ENCODE measurements at regions not wholly inside any gene's neighbourhood (a gene's known extent, or its start where the extent isn't known, plus 50 kb on each side); places are given as distances from the start of the nearest gene placed in this dataset.

GRCh38 chr5:40073927-40074326 is 605.8 kb upstream of the PTGER4 start:
- DNase-seq (ENCODE audit: low read depth in 2 of 3, low spot score in 2 of 3) = no peak

- DNase-seq (ENCODE audit: low read depth in 2 of 3, low spot score in 2 of 3) = no peak
Measured at GRCh38 chr5:40071870-40072269, 607.8 kb upstream of the PTGER4 start.

- DNase-seq (ENCODE audit: low read depth in 2 of 3, low spot score in 2 of 3) = no peak
Measured at GRCh38 chr5:40066616-40067015, 613.1 kb upstream of the PTGER4 start.

- DNase-seq (ENCODE audit: low read depth in 2 of 3, low spot score in 2 of 3) = no peak
Measured at GRCh38 chr5:40052808-40053207, 626.9 kb upstream of the PTGER4 start.

- DNase-seq (ENCODE audit: low read depth in 2 of 3, low spot score in 2 of 3) = no peak
Measured at GRCh38 chr5:40046792-40047191, 622.0 kb upstream of the DAB2 start.

- DNase-seq (ENCODE audit: low read depth in 2 of 3, low spot score in 2 of 3) = no peak
Measured at GRCh38 chr5:40045429-40045828, 620.6 kb upstream of the DAB2 start.

- no peak for DNase-seq (ENCODE audit: low read depth in 2 of 3, low spot score in 2 of 3)
Measured at GRCh38 chr5:40043916-40044315, 619.1 kb upstream of the DAB2 start.

- no peak for DNase-seq (ENCODE audit: low read depth in 2 of 3, low spot score in 2 of 3)
Measured at GRCh38 chr5:40041452-40041851, 616.7 kb upstream of the DAB2 start.

GRCh38 chr5:40037713-40038112 is 612.9 kb upstream of the DAB2 start:
- no peak for DNase-seq (ENCODE audit: low read depth in 2 of 3, low spot score in 2 of 3)

GRCh38 chr5:40034441-40034840 is 609.7 kb upstream of the DAB2 start:
- DNase-seq (ENCODE audit: low read depth in 2 of 3, low spot score in 2 of 3) = no peak

- DNase-seq (ENCODE audit: low read depth in 2 of 3, low spot score in 2 of 3) = no peak
Measured at GRCh38 chr5:40033411-40033810, 608.6 kb upstream of the DAB2 start.

GRCh38 chr5:40033009-40033408 is 608.2 kb upstream of the DAB2 start:
- no peak for DNase-seq (ENCODE audit: low read depth in 2 of 3, low spot score in 2 of 3)

GRCh38 chr5:40030661-40031060 is 605.9 kb upstream of the DAB2 start:
- no peak for DNase-seq (ENCODE audit: low read depth in 2 of 3, low spot score in 2 of 3)

- DNase-seq (ENCODE audit: low read depth in 2 of 3, low spot score in 2 of 3) = no peak
Measured at GRCh38 chr5:40029711-40030495, 605.1 kb upstream of the DAB2 start.

GRCh38 chr5:40027400-40027799 is 602.6 kb upstream of the DAB2 start:
- DNase-seq (ENCODE audit: low read depth in 2 of 3, low spot score in 2 of 3) = no peak

- no peak for DNase-seq (ENCODE audit: low read depth in 2 of 3, low spot score in 2 of 3)
Measured at GRCh38 chr5:40025586-40025985, 600.8 kb upstream of the DAB2 start.

- no peak for DNase-seq (ENCODE audit: low read depth in 2 of 3, low spot score in 2 of 3)
Measured at GRCh38 chr5:40022057-40022456, 597.3 kb upstream of the DAB2 start.

- DNase-seq (ENCODE audit: low read depth in 2 of 3, low spot score in 2 of 3) = no peak
Measured at GRCh38 chr5:40021007-40021406, 596.2 kb upstream of the DAB2 start.

GRCh38 chr5:40017918-40018317 is 593.1 kb upstream of the DAB2 start:
- no peak for DNase-seq (ENCODE audit: low read depth in 2 of 3, low spot score in 2 of 3)

- no peak for DNase-seq (ENCODE audit: low read depth in 2 of 3, low spot score in 2 of 3)
Measured at GRCh38 chr5:40017135-40017534, 592.4 kb upstream of the DAB2 start.

GRCh38 chr5:40010436-40010835 is 585.7 kb upstream of the DAB2 start:
- DNase-seq (ENCODE audit: low read depth in 2 of 3, low spot score in 2 of 3) = no peak

GRCh38 chr5:40006260-40006659 is 581.5 kb upstream of the DAB2 start:
- DNase-seq (ENCODE audit: low read depth in 2 of 3, low spot score in 2 of 3) = no peak

GRCh38 chr5:40001796-40002195 is 577.0 kb upstream of the DAB2 start:
- DNase-seq (ENCODE audit: low read depth in 2 of 3, low spot score in 2 of 3) = no peak

Data from activated CD8-positive, alpha-beta memory T cell treated with anti-CD3 and anti-CD28 coated beads for 48 hours (primary cell).